Large intestine (tissue), 3 donors: ENCODE measurements at regions not wholly inside any gene's neighbourhood (a gene's known extent, or its start where the extent isn't known, plus 50 kb on each side); places are given as distances from the start of the nearest gene placed in this dataset.

ENCODE experiments used
- DNase-seq, 2 donors: peaks; one replicate each; pipeline versions ENCODE4 v3.0.0 to v3.0.0-alpha.2; 2013
- H3K27ac ChIP-seq: one replicate; pipeline ENCODE4 v1.5.1; 2013; ENCODE audit warnings: low read length
- H3K27me3 ChIP-seq: 2 replicates; pipeline ENCODE4 v1.6.1; 2013; ENCODE audit warnings: low read length; ENCODE audit not compliant: control insufficient read depth, insufficient read depth
- H3K36me3 ChIP-seq: 2 replicates; pipeline ENCODE4 v1.6.1; 2013; ENCODE audit warnings: low read length; ENCODE audit not compliant: control insufficient read depth, insufficient read depth
- H3K4me1 ChIP-seq: one replicate; pipeline ENCODE4 v1.6.1; 2013; ENCODE audit warnings: low read length; ENCODE audit not compliant: control insufficient read depth, insufficient read depth
- H3K4me3 ChIP-seq: one replicate; pipeline ENCODE4 v1.5.1; 2013; ENCODE audit warnings: low read length
- H3K9me3 ChIP-seq: one replicate; pipeline ENCODE4 v1.6.1; 2013; ENCODE audit warnings: mild to moderate bottlenecking, low read depth, low read length, moderate library complexity; ENCODE audit not compliant: control insufficient read depth
- WGBS: methylation state at CpG from one replicate; pipeline ENCODE4 v1.1.5; 2013; ENCODE audit warnings: low lambda C conversion rate; ENCODE audit not compliant: insufficient coverage; 5-methylcytosine and 5-hydroxymethylcytosine counted together

DNA sequence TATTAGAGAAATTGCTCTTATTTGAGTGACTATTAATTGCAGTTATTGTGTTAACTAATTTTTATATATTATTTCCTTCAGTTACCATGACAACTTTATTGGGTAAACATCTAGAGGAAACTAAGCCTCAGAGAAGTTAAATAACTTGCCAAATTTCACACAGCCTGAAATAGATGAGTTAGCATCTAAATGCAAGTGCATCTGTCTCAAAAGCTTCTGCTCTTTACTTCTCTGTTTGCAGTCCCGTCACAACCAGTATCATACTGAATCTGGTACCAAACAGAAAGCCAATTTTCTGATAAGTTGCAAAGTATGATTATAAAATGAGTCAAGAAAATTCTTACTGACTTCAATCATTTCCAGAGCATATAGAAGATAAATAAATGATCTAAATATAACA is 1544.9 kb upstream of the PCDH7 start:
- Histone ChIP-seq H3K4me3 (no peak overlapping the region), H3K27ac (no peak overlapping the region), H3K36me3 (no peaks in the 10 kb centered on the region), H3K9me3 (no peaks in the 10 kb centered on the region), H3K27me3 (no peaks in the 10 kb centered on the region), H3K4me1 (no peaks in the 10 kb centered on the region)
- WGBS: no CpG with 5 or more reads among the region's 1 CpG
- DNase-seq: no peak

DNA sequence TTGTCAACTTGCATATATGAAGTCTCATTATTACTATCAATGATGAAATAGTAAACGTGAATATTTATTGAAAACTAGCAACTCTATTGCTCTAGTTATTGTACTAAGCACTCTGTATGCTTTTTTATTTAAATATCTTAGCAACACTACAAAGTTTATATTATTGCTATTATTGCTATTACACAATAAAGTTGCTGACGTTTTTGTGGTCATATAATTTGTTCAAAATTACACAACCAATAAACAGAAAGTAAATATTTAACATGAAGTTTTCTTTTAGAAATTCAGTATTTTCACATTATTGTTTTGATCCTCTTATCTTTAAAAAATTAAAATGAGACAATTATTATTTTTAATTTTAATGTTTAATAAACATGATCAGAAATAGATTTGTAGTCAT is 1521.1 kb upstream of the PCDH7 start:
- Histone ChIP-seq H3K27me3 (no peaks in the 10 kb centered on the region), H3K27ac (no peak overlapping the region), H3K4me1 (no peaks in the 10 kb centered on the region), H3K9me3 (no peaks in the 10 kb centered on the region), H3K4me3 (no peak overlapping the region), H3K36me3 (no peaks in the 10 kb centered on the region)
- no peak for DNase-seq
- 79% methylated on average over 2 of the region's 2 CpGs for WGBS

- no peaks in the 10 kb centered on the region for H3K27me3 ChIP-seq
- no peak for DNase-seq
- WGBS: 83% methylated on average over 2 of the region's 4 CpGs
These were observed 1520.7 kb upstream of the PCDH7 start for GRCh38 chr4:29199485-29199884.

DNA sequence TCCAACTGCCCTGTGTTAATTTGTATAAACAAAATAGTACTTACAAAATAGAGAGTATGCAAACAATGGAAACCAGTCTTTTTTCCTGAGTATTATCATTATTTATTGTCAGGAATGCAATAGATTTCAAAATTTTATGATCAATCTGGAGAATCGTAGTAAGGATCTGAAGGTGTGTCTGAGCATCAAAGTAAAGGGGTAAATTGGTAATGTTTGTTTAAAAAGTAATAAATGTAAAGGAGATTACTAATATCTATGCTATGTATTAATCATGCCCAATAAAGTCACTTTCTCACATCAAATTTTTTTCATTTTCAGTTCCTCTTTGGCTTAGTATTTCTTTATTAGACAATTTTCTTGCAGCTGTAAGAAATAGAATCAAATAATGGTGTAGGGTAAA is 1507.1 kb upstream of the PCDH7 start:
- Histone ChIP-seq H3K9me3 (no peaks in the 10 kb centered on the region), H3K4me3 (no peak overlapping the region)
- 67% methylated on average over 1 of the region's 1 CpG for WGBS

More at GRCh38 chr4:29199485-29199884, 1520.7 kb upstream of the PCDH7 start:
- Histone ChIP-seq H3K27ac (no peak overlapping the region), H3K4me1 (no peaks in the 10 kb centered on the region), H3K4me3 (no peak overlapping the region), H3K9me3 (no peaks in the 10 kb centered on the region), H3K36me3 (no peaks in the 10 kb centered on the region)

GRCh38 chr4:29220761-29221160 is 1499.4 kb upstream of the PCDH7 start:
- no peaks in the 10 kb centered on the region for H3K27me3 ChIP-seq
- H3K4me3 ChIP-seq: no peak overlapping the region
- H3K36me3 ChIP-seq: no peaks in the 10 kb centered on the region
- H3K4me1 ChIP-seq: no peaks in the 10 kb centered on the region
- H3K9me3 ChIP-seq: no peaks in the 10 kb centered on the region
- WGBS: 80% methylated on average over 1 of the region's 1 CpG
- DNase-seq: no peak
- no peak overlapping the region for H3K27ac ChIP-seq

More for the DNA sequence above, 1507.1 kb upstream of the PCDH7 start:
- no peaks in the 10 kb centered on the region for H3K36me3 ChIP-seq
- no peak for DNase-seq
- H3K27me3 ChIP-seq: no peaks in the 10 kb centered on the region
- H3K27ac ChIP-seq: no peak overlapping the region
- H3K4me1 ChIP-seq: no peaks in the 10 kb centered on the region

- 71% methylated on average over 1 of the region's 2 CpGs for WGBS
- no peaks in the 10 kb centered on the region for H3K36me3 ChIP-seq
- DNase-seq: no peak
- H3K4me3 ChIP-seq: no peak overlapping the region
- no peaks in the 10 kb centered on the region for H3K4me1 ChIP-seq
- no peak overlapping the region for H3K27ac ChIP-seq
- H3K27me3 ChIP-seq: no peaks in the 10 kb centered on the region
- H3K9me3 ChIP-seq: no peaks in the 10 kb centered on the region
These were observed 1495.3 kb upstream of the PCDH7 start for GRCh38 chr4:29224911-29225310.

DNA sequence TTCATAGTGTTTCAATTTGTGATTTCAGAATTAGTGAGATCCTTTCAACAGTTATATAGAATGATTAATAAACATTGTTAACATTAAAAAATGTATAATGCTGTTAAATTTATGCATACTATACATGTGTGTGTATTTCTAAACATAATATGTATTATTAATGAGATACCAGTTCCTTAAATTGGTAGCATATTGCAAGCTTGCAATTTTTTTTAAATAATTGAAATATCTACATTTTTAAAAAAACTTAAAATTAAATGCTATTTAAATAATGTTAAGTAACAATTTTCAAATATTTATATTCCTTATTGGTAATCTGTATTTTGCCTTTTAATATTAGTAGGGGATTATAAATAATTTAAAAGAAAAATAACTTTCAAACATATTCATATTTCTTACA is 1479.5 kb upstream of the PCDH7 start:
- no peak overlapping the region for H3K27ac ChIP-seq
- no peaks in the 10 kb centered on the region for H3K27me3 ChIP-seq

GRCh38 chr4:29243054-29243453 is 1477.1 kb upstream of the PCDH7 start:
- H3K4me3 ChIP-seq: no peak overlapping the region
- no peak for DNase-seq
- no peaks in the 10 kb centered on the region for H3K4me1 ChIP-seq
- no CpG with 5 or more reads among the region's 1 CpG for WGBS
- no peaks in the 10 kb centered on the region for H3K36me3 ChIP-seq
- no peaks in the 10 kb centered on the region for H3K9me3 ChIP-seq
- H3K27ac ChIP-seq: no peak overlapping the region
- no peaks in the 10 kb centered on the region for H3K27me3 ChIP-seq

More for the DNA sequence above, 1479.5 kb upstream of the PCDH7 start:
- Histone ChIP-seq H3K36me3 (no peaks in the 10 kb centered on the region), H3K4me3 (no peak overlapping the region), H3K4me1 (no peaks in the 10 kb centered on the region), H3K9me3 (no peaks in the 10 kb centered on the region)
- DNase-seq: no peak

DNA sequence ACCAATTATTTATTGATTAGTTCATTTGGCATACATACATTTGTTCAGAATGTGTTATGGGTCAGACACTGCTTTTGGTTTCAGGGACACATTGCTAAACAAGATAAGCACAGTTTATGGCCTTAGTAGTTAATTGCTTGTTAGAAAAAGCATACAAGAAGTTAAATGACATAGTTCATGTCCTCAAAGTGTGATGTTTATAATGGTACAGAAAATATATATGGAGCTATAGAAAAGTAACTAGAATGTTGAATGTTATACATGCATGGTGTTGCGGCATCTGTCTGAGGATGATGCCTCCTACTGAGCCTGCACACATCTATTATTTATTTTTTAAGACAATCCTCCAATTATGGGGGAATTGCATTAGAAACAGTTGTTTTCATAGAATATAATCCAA is 1476.3 kb upstream of the PCDH7 start:
- DNase-seq: no peak
- no peaks in the 10 kb centered on the region for H3K27me3 ChIP-seq
- no CpG with 5 or more reads among the region's 1 CpG for WGBS
- H3K27ac ChIP-seq: no peak overlapping the region
- no peaks in the 10 kb centered on the region for H3K9me3 ChIP-seq
- no peaks in the 10 kb centered on the region for H3K4me1 ChIP-seq
- no peak overlapping the region for H3K4me3 ChIP-seq
- no peaks in the 10 kb centered on the region for H3K36me3 ChIP-seq

DNA sequence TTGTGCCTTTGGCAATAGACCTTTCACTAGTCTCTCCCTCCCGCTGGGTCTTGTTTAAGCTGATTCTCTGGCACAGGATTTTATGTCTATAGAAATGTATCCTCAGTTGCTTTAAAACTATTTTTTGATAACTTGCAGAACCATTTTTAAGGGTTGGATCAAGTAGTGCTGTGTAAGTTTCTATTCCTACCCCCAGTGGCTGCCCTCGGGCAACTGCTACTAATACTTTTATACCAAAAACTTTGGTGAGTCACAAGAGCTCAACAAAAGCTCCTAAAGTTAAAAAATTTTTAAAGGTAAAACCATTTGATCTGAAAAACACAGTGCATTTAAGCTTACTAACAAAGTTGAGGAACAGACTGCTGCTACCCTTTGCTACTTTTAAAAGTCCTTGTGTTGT is 1460.6 kb upstream of the PCDH7 start:
- 50% methylated on average over 1 of the region's 2 CpGs for WGBS
- H3K36me3 ChIP-seq: no peaks in the 10 kb centered on the region
- H3K27ac ChIP-seq: no peak overlapping the region
- H3K4me1 ChIP-seq: no peaks in the 10 kb centered on the region
- peaks cover 3% of the 10 kb centered on the region for H3K9me3 ChIP-seq
- no peak overlapping the region for H3K4me3 ChIP-seq
- DNase-seq: no peak
- no peaks in the 10 kb centered on the region for H3K27me3 ChIP-seq

DNA sequence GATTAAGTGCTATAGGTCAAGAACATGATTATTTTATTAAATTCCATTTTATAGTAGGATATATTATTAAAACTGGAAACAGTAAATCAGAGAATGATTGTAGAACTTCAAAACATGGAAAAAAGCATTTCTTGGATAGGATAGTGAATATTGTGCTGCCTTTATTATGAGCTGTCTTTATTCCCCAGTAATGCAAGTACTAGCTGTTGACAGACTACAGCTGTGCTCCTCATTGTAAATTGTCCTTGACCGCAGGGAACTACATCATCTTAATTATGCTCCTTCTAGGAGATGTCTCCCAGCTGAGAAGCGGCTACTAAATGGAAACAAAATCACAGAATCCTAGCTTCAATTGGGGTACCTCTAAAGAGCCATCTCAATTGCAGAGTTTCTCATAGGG is 1457.2 kb upstream of the PCDH7 start:
- H3K27me3 ChIP-seq: no peaks in the 10 kb centered on the region
- peak in 1 of 2 donors; percentile 2 for DNase-seq
- WGBS: no CpG with 5 or more reads among the region's 2 CpGs
- no peaks in the 10 kb centered on the region for H3K4me1 ChIP-seq
- no peaks in the 10 kb centered on the region for H3K36me3 ChIP-seq
- peaks cover 3% of the 10 kb centered on the region for H3K9me3 ChIP-seq
- H3K27ac ChIP-seq: no peak overlapping the region
- H3K4me3 ChIP-seq: no peak overlapping the region
